PC-9 (cell line): ENCODE measurements at regions not wholly inside any gene's neighbourhood (a gene's known extent, or its start where the extent isn't known, plus 50 kb on each side); places are given as distances from the start of the nearest gene placed in this dataset.
A peak's percentile ranks its signal among the peaks of the same experiment; 100 is the strongest.

Experiments
- BruUV-seq: library from RNA; stranded (reverse); fragments of 400-500 nt; replicated peaks from 2 replicates; lab custom pipeline; 2021; lab: Mats Ljungman, UMichigan
- CTCF ChIA-PET: fragments of 300-600 bp; sonication (Branson Sonifier 250); formaldehyde crosslinking; loops from one replicate; lab custom pipeline; 2022; ENCODE audit warnings: antibody characterized with exemption; lab: Charles Lee
- POLR2A ChIA-PET: fragments of 300-600 bp; sonication (Branson Sonifier 250); formaldehyde crosslinking; loops from one replicate; lab custom pipeline; 2022; ENCODE audit warnings: antibody characterized with exemption; ENCODE audit not compliant: unreplicated experiment; lab: Charles Lee
- DNase-seq, 2 experiments: peaks; one replicate each; pipeline versions ENCODE4 v3.0.0 to v3.0.0-alpha.2; 2015 to 2022; ENCODE audit warnings: mixed read lengths in 1 of 2
- H2AFZ ChIP-seq: fragments of 200-600 bp; sonication (generic); 2 replicates; pipeline ENCODE4 v1.8.1; 2017; ENCODE audit warnings: antibody characterized with exemption
- H3F3A ChIP-seq: fragments of 200-600 bp; sonication (generic); 2 replicates; pipeline ENCODE4 v1.8.1; 2017; ENCODE audit warnings: antibody characterized with exemption, mild to moderate bottlenecking, low read depth; ENCODE audit not compliant: insufficient read depth
- H3K27ac ChIP-seq: fragments of 200-600 bp; sonication (generic); 2 replicates; pipeline ENCODE4 v1.6.1; 2016; ENCODE audit warnings: mixed run types
- H3K27me3 ChIP-seq: fragments of 200-600 bp; sonication (generic); 2 replicates; pipeline ENCODE4 v1.6.1; 2016; ENCODE audit warnings: low read depth, mixed run types; ENCODE audit not compliant: insufficient read depth
- H3K36me3 ChIP-seq: fragments of 200-600 bp; sonication (generic); 2 replicates; pipeline ENCODE4 v1.6.1; 2016; ENCODE audit warnings: low read depth, mixed run types
- H3K4me1 ChIP-seq: fragments of 200-600 bp; sonication (generic); replicated peaks from 2 replicates; pipeline ENCODE4 v1.6.1; 2016; ENCODE audit warnings: mixed run types; ENCODE audit not compliant: insufficient read depth
- H3K4me2 ChIP-seq: fragments of 200-600 bp; sonication (generic); 2 replicates; pipeline ENCODE4 v1.6.1; 2017; ENCODE audit warnings: mixed run types
- H3K4me3 ChIP-seq: fragments of 200-600 bp; sonication (generic); 2 replicates; pipeline ENCODE4 v1.6.1; 2016; ENCODE audit warnings: mixed run types
- H3K79me2 ChIP-seq: fragments of 200-600 bp; sonication (generic); 2 replicates; pipeline ENCODE4 v1.6.1; 2017; ENCODE audit warnings: low read depth, mixed run types
- H3K9me2 ChIP-seq: fragments of 200-600 bp; sonication (generic); 2 replicates; pipeline ENCODE4 v1.8.1; 2017; ENCODE audit warnings: mild to moderate bottlenecking; ENCODE audit not compliant: insufficient read depth
- H3K9me3 ChIP-seq: fragments of 200-600 bp; sonication (generic); 2 replicates; pipeline ENCODE4 v1.8.1; 2016; ENCODE audit warnings: low read depth; ENCODE audit not compliant: insufficient read depth
- H4K20me1 ChIP-seq: fragments of 200-600 bp; sonication (generic); 2 replicates; pipeline ENCODE4 v1.8.1; 2017; ENCODE audit not compliant: insufficient read depth
- CTCF ChIP-seq: fragments of 200-600 bp; sonication (generic); conservative IDR thresholded peaks from 2 replicates; pipeline ENCODE4 v1.6.1; 2017; ENCODE audit warnings: mixed run types, antibody characterized with exemption, mild to moderate bottlenecking, moderate library complexity
- EZH2 ChIP-seq: fragments of 200-600 bp; sonication (generic); IDR thresholded peaks from 2 replicates; pipeline ENCODE4 v1.8.0; 2017; ENCODE audit warnings: antibody characterized with exemption, low read depth
- intact Hi-C: fragments of 100-400 bp; cut with micrococcal nuclease; formaldehyde crosslinking; loops from one replicate; pipeline ENCODE4 v1.10.0; 2022; ENCODE audit not compliant: unreplicated experiment

GRCh38 chr2:20126469-20126868, 75.0 kb upstream of the LAPTM4A start:
- BruUV-seq = no TSS peak
- no peaks in the 10 kb centered on the region for H3K9me2 ChIP-seq
- ChIA-PET CTCF (no interaction called here), POLR2A (no interaction called here)
- peaks cover 26% of the 10 kb centered on the region for H3K4me1 ChIP-seq
- TF ChIP-seq CTCF (no peak), EZH2 (no peak)
- no peaks in the 10 kb centered on the region for H3K27me3 ChIP-seq
- H3K79me2 ChIP-seq = no peaks in the 10 kb centered on the region
- H3K4me2 ChIP-seq = peak overlapping the region; percentile 8; the same call in 1 of the 2 replicates
- H3K27ac ChIP-seq = no peak overlapping the region
- intact Hi-C loops = no loop called here
- H3K9me3 ChIP-seq = no peaks in the 10 kb centered on the region
- peak overlapping the region; percentile 5; the same call in 1 of the 2 replicates for H2AFZ ChIP-seq
- H3K36me3 ChIP-seq = no peaks in the 10 kb centered on the region
- H3K4me3 ChIP-seq = no peak overlapping the region
- H4K20me1 ChIP-seq = no peaks in the 10 kb centered on the region
- DNase-seq = no peak
- H3F3A ChIP-seq = 0 out of 2 replicates have a peak, but pooled peaks cover 3% of the 10 kb centered on the region

- BruUV-seq = no TSS peak
- Histone ChIP-seq H3K27ac (no peak overlapping the region), H3K4me3 (no peak overlapping the region), H3K4me2 (peak overlapping the region; percentile 8; the same call in 1 of the 2 replicates), H3K9me2 (no peaks in the 10 kb centered on the region), H3F3A (0 out of 2 replicates have a peak, but pooled peaks cover 3% of the 10 kb centered on the region), H3K4me1 (peaks cover 26% of the 10 kb centered on the region), H4K20me1 (no peaks in the 10 kb centered on the region), H3K36me3 (no peaks in the 10 kb centered on the region), H3K79me2 (no peaks in the 10 kb centered on the region), H3K9me3 (no peaks in the 10 kb centered on the region), H2AFZ (peak overlapping the region; percentile 5; the same call in 1 of the 2 replicates), H3K27me3 (no peaks in the 10 kb centered on the region)
- ChIA-PET POLR2A (no interaction called here), CTCF (no interaction called here)
- intact Hi-C loops = no loop called here
- TF ChIP-seq CTCF = no peak
- no peak for TF ChIP-seq EZH2
- no peak for DNase-seq
Observed at GRCh38 chr2:20126040-20126439, 74.6 kb upstream of the LAPTM4A start.

- ChIA-PET POLR2A (no interaction called here), CTCF (no interaction called here)
- H3F3A ChIP-seq = 0 out of 2 replicates have a peak, but pooled peaks cover 3% of the 10 kb centered on the region
- no peak for DNase-seq
- no peaks in the 10 kb centered on the region for H3K36me3 ChIP-seq
- H3K9me3 ChIP-seq = no peaks in the 10 kb centered on the region
- H3K4me3 ChIP-seq = no peak overlapping the region
- intact Hi-C loops = no loop called here
- no peaks in the 10 kb centered on the region for H4K20me1 ChIP-seq
- H3K27ac ChIP-seq = no peak overlapping the region
- TF ChIP-seq EZH2 (no peak), CTCF (no peak)
- no TSS peak for BruUV-seq
- H3K4me2 ChIP-seq = no peak overlapping the region
- H3K4me1 ChIP-seq = peaks cover 26% of the 10 kb centered on the region
- H3K27me3 ChIP-seq = no peaks in the 10 kb centered on the region
- no peaks in the 10 kb centered on the region for H3K9me2 ChIP-seq
- 0 out of 2 replicates have a peak overlapping the region, but pooled peaks have one; percentile 5 for H2AFZ ChIP-seq
- no peaks in the 10 kb centered on the region for H3K79me2 ChIP-seq
Observed at GRCh38 chr2:20125616-20126015, 74.2 kb upstream of the LAPTM4A start.
